Stimulated activated CD4-positive, alpha-beta T cell treated with anti-CD3 and anti-CD28 coated beads, Interleukin-15, amount 100 ng/mL, for 48 hours (primary cell): ENCODE measurements at regions not wholly inside any gene's neighbourhood (a gene's known extent, or its start where the extent isn't known, plus 50 kb on each side); places are given as distances from the start of the nearest gene placed in this dataset.

Experiments used
- DNase-seq, 2 donors: peaks; one replicate each; pipeline ENCODE4 v3.0.0-alpha.2; 2020; ENCODE audit warnings: low read depth in 2 of 2

DNA sequence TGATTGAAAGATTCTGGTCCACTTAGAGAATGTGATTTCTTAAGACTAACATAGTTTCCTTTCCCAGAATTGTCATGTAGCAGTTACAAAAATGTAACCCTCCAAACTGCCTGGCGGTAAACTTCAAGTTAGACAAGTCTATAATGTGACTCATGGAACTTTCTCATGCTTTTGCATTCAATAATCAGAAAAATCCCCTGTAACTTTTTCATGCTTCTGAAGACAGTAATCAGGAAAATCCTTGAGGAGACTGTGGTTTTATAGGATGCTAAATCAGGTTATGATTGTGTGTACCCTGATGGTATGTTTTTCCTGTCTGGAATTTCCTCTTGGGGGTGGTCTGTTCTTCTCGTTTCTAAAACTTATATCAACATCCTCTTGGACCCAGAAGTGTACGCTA is 74.0 kb upstream of the RARB start:
- no peak for DNase-seq

DNA sequence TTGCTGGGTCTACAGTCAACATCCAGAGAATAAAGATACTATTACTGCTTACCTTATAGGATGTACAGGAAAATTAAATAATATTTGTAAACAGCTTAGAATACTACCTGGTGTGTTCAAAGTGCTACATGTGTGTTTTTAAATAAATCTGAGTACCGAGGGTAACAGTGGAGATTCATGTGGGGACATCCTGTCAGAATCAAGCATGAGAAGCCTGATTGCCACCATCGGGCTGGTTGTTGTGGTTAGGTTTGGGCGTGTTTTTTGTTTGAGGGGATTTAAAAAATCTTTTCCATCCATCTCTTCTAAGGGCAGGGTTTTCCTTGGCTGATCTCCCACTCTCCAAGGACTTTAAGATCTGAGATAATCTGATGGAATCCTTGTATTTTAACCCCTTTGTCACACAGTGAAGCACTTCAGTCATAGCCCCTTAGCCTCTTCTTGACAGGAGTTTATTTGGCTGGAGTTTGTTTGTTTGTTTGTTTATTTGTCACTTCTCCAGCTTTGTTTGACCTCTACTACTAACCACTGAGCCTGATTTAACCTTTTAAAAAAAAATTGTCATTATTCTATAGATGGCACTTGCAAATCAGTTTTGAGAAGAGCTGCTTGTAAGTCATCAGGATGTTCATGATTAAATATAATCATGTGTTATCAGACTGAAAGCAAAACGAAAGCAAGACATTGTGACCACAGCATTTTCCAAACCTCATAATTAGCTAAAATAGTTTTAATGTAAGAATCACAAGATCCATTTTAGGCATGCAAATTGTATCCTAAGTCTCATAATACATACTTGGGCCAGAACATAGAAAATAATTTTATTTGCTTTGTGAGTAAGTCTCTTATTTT is 72.8 kb upstream of the RARB start:
- DNase-seq: no peak

DNA sequence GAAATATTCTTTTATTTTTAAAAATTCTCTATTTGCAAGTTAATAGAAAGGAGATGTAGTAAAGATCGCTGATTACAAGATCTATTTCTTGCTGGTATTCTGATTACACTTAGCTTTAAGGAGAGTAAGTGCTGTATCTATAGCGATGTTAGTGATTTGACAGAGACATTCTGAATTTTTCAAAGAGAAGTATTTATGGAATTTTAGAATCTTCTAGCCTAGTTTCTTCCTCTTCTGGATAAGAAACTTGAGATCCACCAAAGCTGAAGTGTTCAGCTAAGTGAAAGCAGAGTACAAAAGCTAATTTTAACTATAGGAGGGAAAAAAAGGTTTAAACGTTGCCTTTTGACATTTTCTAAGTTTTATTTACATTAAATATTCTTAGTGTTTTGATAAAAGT is 72.1 kb upstream of the RARB start:
- no peak for DNase-seq

DNA sequence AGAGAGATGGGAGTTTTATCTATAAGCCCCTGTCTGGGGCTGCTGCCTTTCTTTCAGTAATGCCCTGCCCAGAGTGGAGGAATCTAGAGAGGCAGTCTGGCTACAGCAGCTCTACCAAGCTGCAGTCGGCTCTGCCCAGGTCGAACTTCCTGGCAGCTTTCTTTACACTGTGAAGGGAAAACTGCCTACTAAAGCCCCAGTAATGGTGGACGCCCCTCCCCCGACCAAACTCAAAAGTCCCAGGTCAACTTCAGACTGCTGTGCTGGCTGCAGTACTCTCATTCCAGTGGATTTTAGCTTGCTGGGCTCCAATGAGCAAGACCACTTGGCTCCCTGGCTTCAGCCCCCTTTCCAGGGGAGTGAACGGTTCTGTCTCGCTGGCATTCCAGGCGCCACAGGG is 65.9 kb upstream of the RARB start:
- DNase-seq: no peak

DNA sequence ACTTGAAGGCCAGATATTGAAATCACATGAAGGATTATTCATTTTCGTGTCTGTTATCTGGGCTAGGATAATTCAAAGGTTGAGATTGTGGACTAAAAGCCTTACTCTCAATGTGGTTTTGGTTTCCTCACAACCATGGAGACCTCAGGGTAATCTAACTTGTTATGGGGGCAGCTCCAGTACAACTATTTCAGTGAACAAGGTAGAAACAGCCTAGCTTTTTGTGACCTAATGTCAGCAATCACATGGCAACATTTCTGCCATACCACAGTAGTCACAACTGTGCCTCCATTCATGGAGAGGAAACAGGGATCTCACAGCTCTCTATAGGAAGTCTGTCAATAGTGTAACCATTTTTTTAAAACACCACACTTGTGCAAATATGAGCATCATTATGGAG is 62.4 kb upstream of the RARB start:
- DNase-seq: no peak

DNA sequence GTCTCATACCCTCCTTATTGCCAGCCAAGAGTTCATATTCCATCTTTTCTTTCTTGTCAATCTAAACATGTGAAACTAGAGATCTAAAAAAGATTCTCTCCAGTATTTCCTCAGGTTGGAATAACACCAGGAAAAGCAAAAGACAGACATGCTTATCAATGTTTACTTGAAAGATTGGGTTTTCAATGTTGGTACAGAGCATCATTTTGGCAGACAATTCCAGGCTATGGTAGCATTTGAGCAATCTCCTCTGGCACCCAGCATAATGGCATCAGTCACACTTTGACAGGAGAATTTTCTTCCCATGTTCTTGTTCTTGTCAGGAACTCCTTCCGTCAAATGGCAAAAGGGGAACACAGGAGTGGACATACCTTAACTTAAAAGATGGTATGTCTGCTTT is 61.0 kb upstream of the RARB start:
- DNase-seq: no peak

DNA sequence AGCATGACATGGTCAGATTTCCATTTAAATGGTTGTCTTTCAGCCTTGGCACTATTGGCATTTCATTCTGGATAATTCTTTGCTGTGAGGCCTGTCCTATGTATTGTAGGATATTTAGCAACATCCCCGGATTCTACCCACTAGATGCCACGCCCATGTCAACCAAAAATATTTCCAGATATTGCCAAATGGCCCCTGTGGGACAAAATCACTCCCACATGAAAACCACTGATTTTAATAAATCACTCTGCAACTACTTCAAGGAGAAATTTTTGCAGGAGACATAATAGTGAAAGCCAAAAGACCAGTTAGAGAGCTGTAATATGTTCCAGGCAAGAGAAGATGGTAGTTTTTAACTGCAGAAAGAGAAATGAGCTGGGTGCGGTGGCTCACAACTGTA is 55.9 kb upstream of the RARB start:
- DNase-seq: no peak

DNA sequence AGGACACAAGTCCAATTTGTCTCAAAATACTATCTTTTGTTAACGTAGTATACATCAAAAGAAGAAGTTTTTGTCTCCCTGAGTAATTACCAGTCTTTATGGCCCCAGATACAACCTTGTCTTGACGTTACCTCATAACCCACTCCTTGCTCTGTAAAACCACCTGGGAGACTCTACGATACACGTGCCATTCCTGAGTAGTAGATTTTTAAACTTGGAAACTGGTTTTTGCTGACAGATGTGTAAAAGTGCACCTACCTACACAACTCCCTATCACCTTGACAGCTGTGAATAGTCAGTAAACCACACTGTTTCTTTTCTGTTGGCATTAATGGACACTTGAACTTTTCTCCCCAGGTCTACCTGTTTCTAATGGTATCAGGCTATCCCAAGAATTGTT is 51.7 kb upstream of the RARB start:
- no peak for DNase-seq

DNA sequence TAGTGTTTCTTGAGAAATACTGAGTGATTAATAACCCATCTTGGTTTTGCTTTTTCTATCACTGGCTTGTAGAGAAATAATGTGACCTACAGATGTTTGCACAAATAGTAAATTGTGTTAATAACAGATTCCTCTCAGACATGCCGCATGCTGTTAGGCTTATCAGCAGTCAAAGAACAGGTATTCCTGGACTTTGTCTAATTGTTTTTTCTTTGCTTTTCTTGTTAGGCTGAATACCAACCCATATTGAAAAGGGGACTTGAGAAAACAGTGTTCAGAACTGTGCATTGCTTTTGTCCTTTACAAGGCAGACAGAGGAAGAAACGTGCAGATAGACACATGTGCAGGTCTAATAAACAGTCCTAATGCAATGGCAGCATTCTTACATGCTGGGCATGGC is 51.0 kb upstream of the RARB start:
- no peak for DNase-seq
